Activated naive CD8-positive, alpha-beta T cell treated with anti-CD3 and anti-CD28 coated beads, Interleukin-2, amount 50 U/mL, for 24 hours (primary cell): ENCODE measurements at regions not wholly inside any gene's neighbourhood (a gene's known extent, or its start where the extent isn't known, plus 50 kb on each side); places are given as distances from the start of the nearest gene placed in this dataset.

Experiments used
- ATAC-seq: fragments of 150-1000 bp; cut with Tn5 transposase; one replicate; pipeline ENCODE4 v1.10.0; 2021
- DNase-seq: peaks from one replicate; pipeline ENCODE4 v3.0.0; 2021
- H3K27ac Mint-ChIP-seq: one replicate; pipeline ENCODE4 v1.8.0; 2021; ENCODE audit warnings: mild to moderate bottlenecking, mixed read lengths
- H3K27me3 Mint-ChIP-seq: one replicate; pipeline ENCODE4 v1.8.0; 2021; ENCODE audit warnings: mixed read lengths
- H3K36me3 Mint-ChIP-seq: one replicate; pipeline ENCODE4 v1.8.0; 2021; ENCODE audit warnings: low read depth, mixed read lengths
- H3K4me1 Mint-ChIP-seq: one replicate; pipeline ENCODE4 v1.8.0; 2021; ENCODE audit warnings: mixed read lengths
- H3K4me3 Mint-ChIP-seq: one replicate; pipeline ENCODE4 v1.8.0; 2021; ENCODE audit warnings: mild to moderate bottlenecking, moderate library complexity, mixed read lengths
- H3K9me3 Mint-ChIP-seq: one replicate; pipeline ENCODE4 v1.8.0; 2021; ENCODE audit warnings: mixed read lengths

DNA sequence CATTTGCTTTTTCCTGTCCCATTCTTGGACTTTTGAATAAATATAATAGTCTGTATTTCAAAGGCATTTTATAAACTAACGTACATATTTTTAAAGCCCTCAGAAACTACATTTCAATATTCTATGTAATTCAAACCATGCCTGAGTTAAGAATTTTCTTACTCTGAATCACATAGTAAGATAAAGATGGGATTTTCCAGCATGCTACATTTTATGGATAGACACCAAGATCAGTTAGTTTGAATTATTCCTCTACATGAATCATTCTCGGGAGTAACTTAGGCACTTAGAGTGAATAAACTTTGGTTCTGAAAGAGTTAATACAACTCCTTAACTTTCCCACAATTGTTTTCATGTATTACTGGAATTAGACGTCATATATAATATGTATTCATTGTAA is 713.3 kb upstream of the CBLB start:
- DNase-seq (no peak), ATAC-seq (no peak)
- Mint-ChIP-seq H3K27me3 (no peaks in the 10 kb centered on the region), H3K4me3 (no peak overlapping the region), H3K36me3 (no peaks in the 10 kb centered on the region), H3K27ac (no peak overlapping the region), H3K4me1 (no peaks in the 10 kb centered on the region), H3K9me3 (no peaks in the 10 kb centered on the region)

DNA sequence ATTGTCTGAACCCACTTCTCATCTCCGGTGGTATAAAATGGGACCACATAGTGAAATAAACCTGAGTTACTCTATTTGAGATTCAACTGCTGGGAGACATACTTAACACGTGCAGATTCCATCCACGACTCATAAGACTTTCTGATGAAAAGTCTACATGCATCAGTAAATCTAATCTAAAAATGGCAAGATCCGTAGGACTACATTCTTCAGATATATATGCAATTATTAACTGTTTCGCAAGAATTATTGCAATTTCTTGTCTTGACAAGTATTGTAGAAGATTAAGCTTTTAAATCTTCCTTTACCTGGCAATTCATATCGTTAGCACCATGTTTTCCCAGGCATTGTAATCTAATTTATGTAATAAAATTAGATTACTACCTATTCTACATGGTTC is 718.7 kb upstream of the CBLB start:
- no peak for DNase-seq
- Mint-ChIP-seq H3K9me3 (peaks cover 5% of the 10 kb centered on the region), H3K27ac (no peak overlapping the region), H3K4me1 (peaks cover 3% of the 10 kb centered on the region), H3K4me3 (no peak overlapping the region), H3K36me3 (no peaks in the 10 kb centered on the region), H3K27me3 (no peaks in the 10 kb centered on the region)
- no peak for ATAC-seq

DNA sequence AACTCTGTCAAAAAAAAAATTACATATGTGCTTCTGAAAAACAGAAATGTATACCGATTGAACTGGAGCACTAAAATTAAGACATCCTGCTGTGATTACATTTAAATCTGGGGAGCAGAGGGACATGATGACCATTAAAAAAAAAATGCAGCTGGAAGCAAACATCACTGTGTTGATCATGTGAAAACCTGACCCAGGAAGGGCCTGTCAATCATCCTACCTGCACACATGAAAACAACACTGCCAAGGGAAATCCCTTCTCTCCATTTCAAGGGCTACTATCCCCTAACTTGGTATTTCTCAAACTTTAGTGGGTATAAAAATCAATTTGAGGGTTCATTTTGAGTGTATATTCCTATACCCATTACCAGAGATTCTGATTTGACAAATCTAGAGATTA is 719.9 kb upstream of the CBLB start:
- no peak overlapping the region for H3K27ac Mint-ChIP-seq
- H3K9me3 Mint-ChIP-seq, result peaks cover 11% of the 10 kb centered on the region
- H3K27me3 Mint-ChIP-seq, result no peaks in the 10 kb centered on the region
- no peak for DNase-seq
- H3K4me3 Mint-ChIP-seq, result no peak overlapping the region
- ATAC-seq, result no peak
- H3K4me1 Mint-ChIP-seq, result peaks cover 9% of the 10 kb centered on the region
- H3K36me3 Mint-ChIP-seq, result no peaks in the 10 kb centered on the region

DNA sequence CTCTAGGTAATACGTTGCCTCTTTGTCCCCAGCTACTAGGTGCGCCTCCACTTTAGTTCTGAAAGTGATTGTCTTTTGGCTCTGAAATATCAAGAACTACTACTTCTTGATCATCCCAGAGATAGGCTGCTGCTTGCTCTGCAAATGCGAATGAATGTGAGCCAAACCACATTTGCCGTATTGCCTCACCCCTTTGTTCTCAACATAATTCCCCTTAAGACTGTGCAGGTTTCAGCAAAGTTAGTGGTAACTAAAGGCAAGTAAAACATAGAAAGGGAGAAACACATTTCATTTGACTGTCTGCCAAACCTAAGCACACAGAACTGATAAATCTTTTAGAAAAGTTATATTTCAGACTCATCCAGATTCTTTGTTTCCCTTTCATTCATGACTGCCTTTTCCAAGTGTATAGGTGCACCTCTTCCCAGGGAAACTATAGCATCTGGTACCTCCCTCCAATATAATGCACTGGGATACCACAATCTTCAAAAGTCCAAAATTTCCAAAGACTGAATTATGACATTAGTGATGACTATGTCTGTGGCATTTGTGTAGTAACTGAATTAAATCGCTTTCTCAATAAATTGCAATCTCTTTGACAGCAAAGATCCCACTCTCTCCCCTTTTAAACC is 720.6 kb upstream of the CBLB start:
- DNase-seq (no peak), ATAC-seq (no peak)
- peaks cover 11% of the 10 kb centered on the region for H3K9me3 Mint-ChIP-seq
- no peaks in the 10 kb centered on the region for H3K27me3 Mint-ChIP-seq
- no peak overlapping the region for H3K4me3 Mint-ChIP-seq
- peaks cover 14% of the 10 kb centered on the region for H3K4me1 Mint-ChIP-seq
- peaks cover 2% of the 10 kb centered on the region for H3K36me3 Mint-ChIP-seq
- no peak overlapping the region for H3K27ac Mint-ChIP-seq

DNA sequence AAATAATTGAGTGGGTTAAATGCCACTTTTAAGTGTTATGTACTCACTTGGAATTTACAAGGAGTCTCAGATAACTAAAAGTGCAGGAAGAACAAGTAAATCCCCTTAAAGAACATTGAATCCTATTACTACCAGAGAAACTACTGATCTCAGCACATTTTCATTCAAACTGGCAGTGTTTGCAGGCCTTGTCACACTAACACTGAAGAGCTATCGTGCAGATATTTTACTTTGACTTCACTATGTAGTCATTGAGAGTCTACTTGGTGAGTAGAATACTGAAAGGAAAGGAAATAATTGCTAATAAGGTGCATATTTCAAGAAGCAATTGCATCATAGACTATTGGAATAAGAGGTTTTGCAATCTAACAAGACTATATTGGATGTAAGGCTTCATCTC is 721.4 kb upstream of the CBLB start:
- peaks cover 14% of the 10 kb centered on the region for H3K4me1 Mint-ChIP-seq
- no peak overlapping the region for H3K27ac Mint-ChIP-seq
- H3K9me3 Mint-ChIP-seq, result peaks cover 11% of the 10 kb centered on the region
- no peaks in the 10 kb centered on the region for H3K27me3 Mint-ChIP-seq
- DNase-seq (no peak), ATAC-seq (no peak)
- peaks cover 2% of the 10 kb centered on the region for H3K36me3 Mint-ChIP-seq
- H3K4me3 Mint-ChIP-seq, result no peak overlapping the region

DNA sequence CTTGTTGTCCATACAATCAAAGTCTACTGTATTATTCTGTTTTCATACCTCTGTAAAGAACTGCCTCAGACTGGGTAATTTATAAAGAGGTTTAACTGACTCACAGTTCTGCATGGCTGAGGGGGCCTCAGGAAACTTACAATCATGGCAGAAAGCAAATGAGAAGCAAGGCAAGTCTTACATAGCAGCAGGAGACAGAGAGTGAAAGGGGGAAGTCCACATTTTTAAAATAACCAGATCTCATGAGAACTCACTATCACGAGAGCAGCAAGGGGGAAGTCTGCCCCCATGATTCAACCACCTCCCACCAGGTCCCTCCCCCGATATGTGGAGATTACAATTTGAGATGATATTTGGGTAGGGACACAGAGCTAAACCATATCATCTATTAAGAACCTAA is 724.6 kb upstream of the CBLB start:
- peaks cover 14% of the 10 kb centered on the region for H3K4me1 Mint-ChIP-seq
- no peak overlapping the region for H3K27ac Mint-ChIP-seq
- DNase-seq (no peak), ATAC-seq (no peak)
- peaks cover 2% of the 10 kb centered on the region for H3K36me3 Mint-ChIP-seq
- no peak overlapping the region for H3K4me3 Mint-ChIP-seq
- peaks cover 23% of the 10 kb centered on the region for H3K9me3 Mint-ChIP-seq
- no peaks in the 10 kb centered on the region for H3K27me3 Mint-ChIP-seq

DNA sequence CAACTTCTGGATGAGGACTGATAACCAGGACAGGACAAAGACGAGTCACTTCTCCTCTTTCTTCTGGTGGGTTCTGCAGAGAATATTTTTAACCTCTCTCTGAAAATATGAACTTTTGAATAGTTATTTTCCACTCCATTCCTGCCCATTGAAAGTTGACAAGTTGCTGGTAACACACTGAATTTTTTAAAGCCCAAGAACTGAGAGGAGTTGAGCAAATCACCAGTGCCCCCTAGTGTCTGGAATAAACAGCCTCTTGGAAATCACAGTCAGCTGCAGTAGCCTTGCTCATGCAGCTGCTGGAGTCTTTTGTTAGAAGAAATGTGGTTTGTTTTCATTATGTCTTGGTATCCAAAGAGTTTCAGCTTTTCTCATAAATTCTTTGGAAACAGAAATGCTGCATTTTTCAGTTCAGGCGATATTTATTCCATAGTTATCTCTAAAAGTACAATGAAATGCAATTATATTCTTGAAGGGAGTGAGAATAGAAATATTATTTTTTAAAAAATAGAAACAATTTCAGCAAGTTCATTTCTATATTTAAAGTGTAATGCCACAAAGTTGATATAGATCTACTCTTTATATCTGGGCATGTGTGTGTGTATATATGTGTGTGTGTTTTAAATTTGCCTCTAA is 741.0 kb upstream of the CBLB start:
- peaks cover 28% of the 10 kb centered on the region for H3K9me3 Mint-ChIP-seq
- H3K27ac Mint-ChIP-seq, result peak overlapping the region; percentile 89
- ATAC-seq, result peak; percentile 86
- H3K36me3 Mint-ChIP-seq, result peaks cover 32% of the 10 kb centered on the region
- H3K4me1 Mint-ChIP-seq, result peaks cover 36% of the 10 kb centered on the region
- peak; percentile 65 for DNase-seq
- no peaks in the 10 kb centered on the region for H3K27me3 Mint-ChIP-seq
- no peak overlapping the region for H3K4me3 Mint-ChIP-seq

DNA sequence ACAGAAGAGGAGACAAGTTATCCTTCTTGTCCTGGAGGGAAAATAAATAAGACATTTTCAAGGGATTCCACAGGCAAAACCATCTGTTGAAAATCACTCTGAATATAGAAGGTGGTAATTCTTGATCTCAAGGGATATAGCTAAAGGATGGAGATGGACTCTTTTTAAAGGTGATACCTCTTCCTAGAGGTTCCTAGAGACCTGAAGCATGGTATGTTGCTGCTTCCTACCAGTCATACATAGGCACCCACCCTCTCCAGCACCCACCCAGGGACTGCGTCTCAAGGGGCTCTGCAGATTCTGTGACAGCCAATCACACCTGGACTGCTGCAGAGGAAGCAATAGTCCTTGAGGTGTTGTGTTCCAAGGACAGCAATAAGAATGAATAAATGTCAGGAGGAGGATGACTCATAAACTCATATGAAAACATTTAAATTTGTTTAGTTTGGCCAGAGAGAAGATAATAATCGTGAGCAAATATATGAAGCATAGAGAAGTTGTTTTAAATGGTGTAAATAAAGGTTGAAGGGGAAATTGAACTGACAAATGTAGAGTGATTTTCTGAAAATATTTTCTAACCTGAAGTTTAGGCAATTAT is 741.6 kb upstream of the CBLB start:
- Mint-ChIP-seq H3K27ac (peak overlapping the region; percentile 89), H3K36me3 (peaks cover 32% of the 10 kb centered on the region), H3K9me3 (peaks cover 28% of the 10 kb centered on the region), H3K4me1 (peaks cover 36% of the 10 kb centered on the region), H3K27me3 (no peaks in the 10 kb centered on the region), H3K4me3 (no peak overlapping the region)
- DNase-seq (no peak), ATAC-seq (no peak)

DNA sequence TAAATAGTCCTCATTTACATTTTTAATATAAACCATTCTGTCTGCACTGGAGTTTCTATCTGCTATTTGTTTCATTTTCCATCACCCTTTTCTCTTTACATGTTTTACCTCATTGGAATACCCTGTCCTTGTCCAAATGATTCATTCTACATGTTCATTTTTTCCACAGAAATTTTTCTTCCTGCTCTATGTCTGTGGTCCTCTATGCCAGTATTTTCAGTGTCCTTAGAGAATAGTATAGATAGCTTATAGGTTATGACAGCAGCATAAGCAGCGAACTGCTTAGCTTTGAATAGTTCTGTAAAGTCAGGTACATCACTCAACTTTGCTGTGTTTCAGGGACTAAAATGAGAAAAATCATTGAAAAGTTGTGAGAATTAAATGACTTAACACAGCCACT is 742.3 kb upstream of the CBLB start:
- H3K36me3 Mint-ChIP-seq, result peaks cover 29% of the 10 kb centered on the region
- H3K4me3 Mint-ChIP-seq, result no peak overlapping the region
- DNase-seq (no peak), ATAC-seq (peak; percentile 73)
- H3K27me3 Mint-ChIP-seq, result no peaks in the 10 kb centered on the region
- peaks cover 25% of the 10 kb centered on the region for H3K9me3 Mint-ChIP-seq
- H3K4me1 Mint-ChIP-seq, result peaks cover 34% of the 10 kb centered on the region
- peak overlapping the region; percentile 89 for H3K27ac Mint-ChIP-seq

DNA sequence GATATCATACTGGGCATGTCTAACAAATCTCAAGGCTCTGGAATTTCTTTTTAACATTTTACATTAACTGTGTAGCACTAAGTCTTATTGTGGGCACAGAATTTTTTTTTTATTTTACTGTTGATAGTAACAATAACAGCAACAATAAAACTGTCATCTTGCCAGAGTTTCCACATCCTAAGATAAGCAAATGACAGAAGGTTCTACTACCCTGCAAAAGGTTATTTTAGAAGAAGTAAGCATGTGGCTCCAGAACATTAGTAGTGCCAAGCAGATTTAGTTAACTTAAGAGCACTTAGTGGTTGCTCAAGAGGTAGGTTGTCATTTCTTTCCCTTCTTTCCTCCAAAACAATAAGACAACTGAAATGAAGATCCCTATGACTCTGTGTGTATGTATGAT is 743.0 kb upstream of the CBLB start:
- Mint-ChIP-seq H3K4me1 (peaks cover 36% of the 10 kb centered on the region), H3K36me3 (peaks cover 26% of the 10 kb centered on the region), H3K27ac (no peak overlapping the region), H3K27me3 (no peaks in the 10 kb centered on the region), H3K9me3 (peaks cover 25% of the 10 kb centered on the region), H3K4me3 (no peak overlapping the region)
- ATAC-seq (no peak), DNase-seq (no peak)

DNA sequence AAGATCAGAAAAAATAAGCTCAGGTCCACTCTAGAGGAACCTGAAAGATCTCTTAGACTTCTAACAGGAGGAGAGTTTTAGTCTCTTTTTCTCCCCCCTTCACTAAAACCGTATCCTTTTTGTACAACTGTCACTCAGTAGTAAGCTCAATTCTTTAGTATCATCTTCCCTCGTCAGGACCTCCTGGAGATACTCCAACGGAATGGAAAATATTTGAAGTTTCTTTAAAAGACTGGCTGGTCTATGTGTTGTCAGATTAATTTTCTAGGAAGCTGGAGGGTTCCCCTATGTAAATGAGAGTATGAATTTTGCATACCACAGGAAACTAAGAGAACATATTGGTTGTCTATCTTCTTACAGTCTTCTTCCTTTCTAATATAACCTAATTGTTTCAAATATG is 747.7 kb upstream of the CBLB start:
- H3K4me3 Mint-ChIP-seq, result no peak overlapping the region
- no peak for DNase-seq

DNA sequence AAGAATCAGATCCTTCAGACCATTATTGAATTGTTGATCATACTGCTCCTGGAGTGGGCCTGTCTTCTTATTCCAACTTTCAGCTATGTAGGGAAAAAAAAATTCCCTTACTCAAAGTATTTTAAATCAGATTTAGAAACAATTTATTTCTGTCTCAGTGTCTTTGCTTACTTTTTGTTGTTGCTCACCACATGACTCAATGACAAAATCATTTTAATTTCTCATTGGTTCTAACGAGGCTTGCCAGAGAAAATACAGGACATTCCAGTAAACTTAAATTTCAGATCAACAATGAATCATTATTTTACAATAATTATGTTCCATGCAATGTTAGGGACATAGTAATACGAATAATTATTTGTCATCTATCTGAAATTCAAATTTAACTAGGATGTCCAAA is 748.5 kb upstream of the CBLB start:
- Mint-ChIP-seq H3K27ac (no peak overlapping the region), H3K4me1 (peaks cover 2% of the 10 kb centered on the region), H3K27me3 (peaks cover 2% of the 10 kb centered on the region), H3K9me3 (peaks cover 20% of the 10 kb centered on the region), H3K4me3 (no peak overlapping the region), H3K36me3 (peaks cover 13% of the 10 kb centered on the region)
- DNase-seq, result no peak
- ATAC-seq, result no peak

More for the DNA sequence above, 747.7 kb upstream of the CBLB start:
- peaks cover 13% of the 10 kb centered on the region for H3K36me3 Mint-ChIP-seq
- H3K27me3 Mint-ChIP-seq, result no peaks in the 10 kb centered on the region
- ATAC-seq, result no peak
- peaks cover 20% of the 10 kb centered on the region for H3K9me3 Mint-ChIP-seq
- H3K4me1 Mint-ChIP-seq, result peaks cover 7% of the 10 kb centered on the region
- H3K27ac Mint-ChIP-seq, result no peak overlapping the region

DNA sequence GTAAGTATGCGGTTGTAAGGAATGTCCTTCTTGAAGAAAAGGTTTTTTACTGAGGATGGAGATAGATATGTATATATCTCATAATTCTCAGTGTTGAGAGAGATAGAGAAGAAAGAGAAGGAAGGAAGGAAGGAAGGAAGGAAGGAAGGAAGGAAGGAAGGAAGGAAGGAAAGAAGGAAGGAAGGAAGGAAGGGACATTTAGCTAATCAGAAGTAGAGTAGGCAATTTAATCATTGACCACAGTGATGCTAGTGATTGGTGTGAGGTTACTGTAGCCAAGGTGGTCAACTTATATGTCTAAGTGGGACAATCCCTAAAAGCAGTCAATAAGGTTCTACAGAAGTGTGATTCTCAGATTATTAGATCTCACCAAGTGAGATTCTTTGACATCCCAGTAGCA is 751.8 kb upstream of the CBLB start:
- no peak for DNase-seq
- Mint-ChIP-seq H3K4me1 (peaks cover 2% of the 10 kb centered on the region), H3K4me3 (no peak overlapping the region), H3K27ac (no peak overlapping the region), H3K36me3 (peaks cover 4% of the 10 kb centered on the region), H3K9me3 (peaks cover 10% of the 10 kb centered on the region), H3K27me3 (peaks cover 2% of the 10 kb centered on the region)
- no peak for ATAC-seq

DNA sequence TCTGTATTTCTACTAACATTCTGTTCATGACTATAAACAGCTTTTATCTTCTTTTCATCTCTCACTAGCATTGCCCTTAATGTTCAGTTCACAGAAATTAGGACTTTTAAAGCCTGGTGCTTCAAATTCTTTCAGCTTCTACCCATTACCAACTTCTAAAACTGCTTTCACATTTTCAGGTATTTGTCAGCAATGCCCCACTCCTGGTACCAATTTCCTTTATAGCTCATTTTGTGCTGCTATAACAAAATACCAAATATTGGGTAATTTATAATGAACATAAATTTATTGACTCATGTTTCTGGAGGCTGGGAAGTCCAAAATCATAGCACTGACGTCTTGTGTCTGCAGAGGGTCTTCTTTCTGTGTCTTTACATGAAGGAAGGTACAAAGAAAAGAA is 753.1 kb upstream of the CCDC54 start:
- peaks cover 4% of the 10 kb centered on the region for H3K36me3 Mint-ChIP-seq
- H3K9me3 Mint-ChIP-seq, result peaks cover 10% of the 10 kb centered on the region
- H3K27ac Mint-ChIP-seq, result no peak overlapping the region
- no peaks in the 10 kb centered on the region for H3K4me1 Mint-ChIP-seq
- ATAC-seq (no peak), DNase-seq (no peak)
- H3K4me3 Mint-ChIP-seq, result no peak overlapping the region
- peaks cover 2% of the 10 kb centered on the region for H3K27me3 Mint-ChIP-seq

DNA sequence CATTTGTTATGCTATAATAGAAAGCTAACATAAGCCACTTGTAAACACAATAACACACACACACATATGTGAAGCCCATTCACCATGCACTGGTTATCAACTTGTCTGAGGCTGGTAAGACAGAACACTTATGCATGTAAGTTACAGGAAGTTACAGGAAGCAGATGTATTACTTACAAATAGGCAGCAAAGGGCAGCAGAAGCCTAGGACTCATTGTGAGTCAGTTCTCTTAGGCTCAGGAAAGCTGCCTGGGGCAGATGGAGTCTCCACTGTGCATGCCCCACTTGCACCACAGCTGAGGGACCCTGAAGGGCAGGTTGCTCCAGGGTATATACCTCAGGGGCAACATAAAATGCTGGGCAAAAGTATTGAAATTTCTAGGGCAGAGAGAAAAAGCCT is 748.8 kb upstream of the CCDC54 start:
- peaks cover under 1% of the 10 kb centered on the region for H3K27me3 Mint-ChIP-seq
- H3K36me3 Mint-ChIP-seq, result peaks cover 4% of the 10 kb centered on the region
- H3K9me3 Mint-ChIP-seq, result peaks cover 7% of the 10 kb centered on the region
- no peak for ATAC-seq
- no peak overlapping the region for H3K27ac Mint-ChIP-seq
- no peak overlapping the region for H3K4me3 Mint-ChIP-seq
- no peak for DNase-seq
- H3K4me1 Mint-ChIP-seq, result no peaks in the 10 kb centered on the region
